ENCODE measurements at regions not wholly inside any gene's neighbourhood (a gene's known extent, or its start where the extent isn't known, plus 50 kb on each side); places are given as distances from the start of the nearest gene placed in this dataset.
"Not testable (repeated sequence)": the region's sequence is repeated elsewhere in the genome, so short reads cannot be mapped to it uniquely, and the experiment has no call there.

DNA sequence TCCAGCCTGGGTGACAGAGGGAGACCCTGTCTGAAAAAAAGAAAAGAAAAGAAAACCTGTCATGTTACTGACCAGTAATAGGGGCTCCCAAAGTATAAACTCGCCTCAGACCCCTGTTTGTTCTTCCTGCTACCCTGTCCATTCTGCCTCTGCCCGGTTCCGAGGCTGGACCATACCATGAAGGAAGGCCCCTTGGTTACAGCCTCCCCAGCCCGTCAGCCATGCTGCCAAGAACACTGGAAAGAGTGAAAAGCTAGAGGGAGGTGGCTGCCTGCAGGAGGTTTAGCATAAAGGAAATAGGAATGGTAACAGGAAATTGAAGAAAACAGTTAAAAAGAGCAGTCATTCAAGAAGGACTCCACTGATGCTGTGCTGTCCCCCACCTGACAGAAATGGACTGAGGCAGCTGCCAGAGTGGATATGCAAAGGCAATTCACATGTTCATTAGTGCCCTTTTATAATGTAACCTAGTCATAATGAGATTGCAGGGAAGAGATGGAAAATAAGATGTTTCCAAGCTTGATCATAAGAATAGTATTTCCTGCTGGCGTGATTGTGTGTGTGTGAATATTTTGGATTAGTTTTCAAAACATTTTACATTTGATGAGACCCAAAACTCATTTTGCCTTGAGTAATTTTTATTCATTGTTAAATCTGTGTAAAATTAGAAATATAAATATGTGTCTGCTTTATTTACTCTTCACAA is 102.6 kb downstream of the GOSR1 start:
- no peak for DNase-seq

DNA sequence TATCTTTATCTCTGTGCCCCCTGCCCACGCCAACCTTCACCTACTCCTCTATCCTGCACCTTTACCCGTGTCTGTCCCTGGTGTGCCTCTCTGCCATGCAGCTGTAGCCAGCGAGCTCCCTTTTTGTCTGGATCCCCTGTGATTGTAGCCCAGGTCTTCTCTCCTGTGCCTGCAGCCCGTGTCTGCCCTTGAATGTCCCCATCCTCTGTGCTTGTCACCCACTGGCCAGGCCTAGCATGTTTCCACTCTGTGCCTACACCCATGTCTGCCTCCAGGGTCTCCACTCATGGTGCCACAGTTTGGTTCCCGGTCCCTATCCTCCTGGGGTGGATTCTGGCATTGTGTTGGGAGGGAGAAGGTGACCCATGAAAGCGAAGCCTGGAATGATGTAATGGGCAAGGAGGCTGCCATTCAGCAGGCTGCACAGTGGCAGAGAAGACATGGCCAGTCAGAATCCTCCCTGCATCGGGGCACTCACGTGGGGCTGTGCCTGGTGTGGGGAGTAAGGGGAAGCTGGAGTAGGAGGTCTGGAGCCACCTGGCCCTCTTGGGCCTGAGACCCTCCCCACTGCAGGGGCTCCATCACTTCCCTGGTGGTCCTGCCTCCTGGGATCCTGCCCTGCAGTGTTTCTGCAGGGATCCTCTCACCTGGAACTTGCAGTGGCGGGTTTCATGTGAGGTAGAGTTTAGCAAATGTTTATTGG is 101.0 kb downstream of the GOSR1 start:
- DNase-seq, result not testable (repeated sequence)
